Gastrocnemius medialis (tissue), 4 donors: ENCODE measurements at regions not wholly inside any gene's neighbourhood (a gene's known extent, or its start where the extent isn't known, plus 50 kb on each side); places are given as distances from the start of the nearest gene placed in this dataset.

Experiments used
- CTCF ChIP-seq, 5 experiments: fragments of 450-650 bp in 3 of 5; fragments of 200-600 bp in 2 of 5; sonication (generic) in 2 of 5; IDR thresholded peaks in 4 of 5; conservative IDR thresholded peaks in 1 of 5; 1 replicate in 4 of 5; 2 replicates in 1 of 5; pipeline ENCODE4 v1.5.1; 2016 to 2019; ENCODE audit warnings: antibody characterized with exemption in 5 of 5, mild to moderate bottlenecking in 3 of 5, moderate library complexity in 3 of 5
- POLR2A ChIP-seq, 2 donors: fragments of 450-650 bp; IDR thresholded peaks; one replicate each; pipeline ENCODE4 v1.6.1; 2017; ENCODE audit warnings: antibody characterized with exemption in 2 of 2, mild to moderate bottlenecking in 2 of 2, moderate library complexity in 2 of 2

DNA sequence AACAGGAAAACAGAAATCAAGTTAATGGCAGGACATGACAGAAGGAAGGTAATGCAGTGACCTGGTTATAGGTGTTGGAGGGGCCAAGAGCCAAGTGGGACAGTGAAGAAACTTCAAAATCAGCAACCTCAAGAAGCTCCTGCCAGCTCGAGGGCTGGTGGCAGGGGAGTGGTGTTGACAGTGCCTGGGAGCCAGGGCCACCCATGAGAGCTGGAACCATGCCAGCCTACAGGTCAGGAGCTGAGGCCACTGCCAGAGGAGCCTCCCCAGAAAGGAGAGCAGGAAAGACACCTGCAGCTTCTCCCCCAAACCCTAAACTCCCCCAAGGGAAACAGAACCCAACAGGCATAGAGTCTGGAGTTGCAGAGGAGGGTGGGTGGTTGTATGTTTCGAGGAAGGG, 262.1 kb downstream of the LRFN2 start:
- no peak for TF ChIP-seq CTCF (IDR thresholded peaks at IDR 0.05 in 4 of 5, conservative IDR thresholded peaks at IDR 0.05 in 1 of 5)
- no peak for TF ChIP-seq POLR2A (IDR thresholded peaks at IDR 0.05)
